HG03095 (cell line): ENCODE measurements at regions not wholly inside any gene's neighbourhood (a gene's known extent, or its start where the extent isn't known, plus 50 kb on each side); places are given as distances from the start of the nearest gene placed in this dataset.

Experiments
- ATAC-seq: cut with Tn5 transposase; IDR thresholded peaks from one replicate; pipeline ENCODE4 v1.9.1; 2021; ENCODE audit warnings: moderate library complexity; ENCODE audit not compliant: unreplicated experiment

DNA sequence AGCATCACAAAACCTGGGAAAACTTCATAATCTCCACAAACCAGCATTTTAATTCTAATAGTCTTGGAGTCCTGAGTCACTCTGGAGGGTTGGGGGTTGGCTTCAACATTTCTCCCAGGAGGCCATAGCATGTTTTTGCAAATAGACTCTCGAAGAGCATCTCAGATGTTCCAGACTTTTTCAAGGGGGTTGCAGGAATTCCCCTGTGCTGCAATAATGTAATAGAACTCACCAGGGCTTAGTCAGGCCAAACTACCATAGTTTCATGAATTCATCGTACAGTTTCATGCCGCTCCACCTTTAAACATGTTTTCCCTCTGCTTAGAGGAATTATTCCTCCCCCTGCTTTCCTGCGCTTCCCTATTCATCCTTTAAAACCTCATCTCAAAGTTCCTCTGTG, 499.5 kb upstream of the KLF4 start:
- no peak for ATAC-seq

DNA sequence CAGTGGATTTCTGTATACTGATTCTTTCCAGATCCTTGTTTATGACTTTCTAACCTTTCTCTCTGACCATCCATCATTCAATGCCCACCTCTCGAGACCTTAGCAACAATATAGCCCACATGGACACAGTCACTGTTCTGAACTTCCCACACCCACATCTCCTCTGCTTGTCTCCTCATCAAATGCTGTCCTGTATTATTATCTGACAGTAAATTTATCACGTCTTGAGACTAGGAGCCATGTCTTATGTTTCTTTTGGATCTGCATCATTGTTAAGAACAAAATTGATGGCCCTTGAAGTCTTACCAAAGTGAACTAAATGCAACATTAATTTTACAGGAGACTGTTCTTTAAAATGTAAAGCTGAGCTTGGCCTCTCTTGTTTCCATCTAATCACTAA, 495.4 kb upstream of the KLF4 start:
- no peak for ATAC-seq

DNA sequence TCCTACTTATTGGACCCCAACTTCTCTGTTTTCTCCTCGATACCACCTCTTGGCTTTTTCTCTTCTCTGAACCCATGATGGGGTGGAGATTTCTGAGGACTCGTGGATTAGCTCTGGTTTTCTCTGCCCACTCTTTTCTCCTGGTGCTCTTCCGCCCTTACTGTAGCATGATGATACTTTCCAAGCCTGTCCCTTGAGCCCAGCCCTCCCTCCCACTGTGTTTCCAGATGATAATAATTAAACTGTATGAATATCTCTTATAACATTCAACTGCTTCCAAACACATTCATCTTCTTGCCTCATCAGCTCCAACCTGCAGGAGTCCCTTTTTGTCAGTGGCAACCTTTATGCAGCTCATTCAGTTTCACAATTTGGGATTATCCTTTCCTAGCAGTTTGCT, 494.2 kb upstream of the KLF4 start:
- no peak for ATAC-seq

DNA sequence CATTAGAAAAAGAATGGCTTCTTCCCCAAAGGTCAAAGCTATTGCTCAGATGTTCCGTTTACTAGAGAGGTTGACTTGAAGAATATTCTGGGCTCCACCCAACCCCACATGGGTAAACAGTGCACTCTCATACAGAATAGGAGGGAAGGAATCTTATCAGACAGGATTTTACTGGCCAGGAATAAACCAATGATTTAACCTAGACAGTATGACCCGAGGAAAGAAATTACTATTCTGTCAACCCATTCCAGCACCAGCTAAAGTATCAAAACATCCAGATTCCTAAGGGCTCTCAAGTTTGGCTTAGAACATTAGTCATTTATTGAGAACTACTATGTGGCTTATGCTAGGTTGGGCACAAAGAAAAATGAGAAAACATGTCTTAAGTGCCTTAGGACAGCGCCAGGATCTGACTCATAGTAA, 493.6 kb upstream of the KLF4 start:
- ATAC-seq: no peak

DNA sequence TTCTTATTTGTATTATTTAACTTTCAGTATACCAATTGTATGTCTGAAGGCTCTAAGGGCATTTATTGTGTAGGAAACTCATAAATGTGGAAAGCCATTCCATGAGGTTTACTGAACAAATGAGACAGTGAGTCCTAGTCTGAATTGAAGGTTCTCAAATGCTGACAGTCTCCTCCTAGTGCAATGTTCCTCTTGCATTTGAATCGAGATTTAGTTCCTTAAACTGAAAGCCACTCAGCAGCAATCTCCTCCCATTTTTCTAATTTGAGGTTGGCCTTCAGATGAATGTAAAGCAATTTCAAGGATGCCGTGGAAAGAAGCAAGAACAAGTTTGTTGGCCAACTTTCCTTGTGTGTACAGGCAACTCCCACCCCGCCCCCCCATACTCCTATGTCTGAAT, 493.2 kb upstream of the KLF4 start:
- ATAC-seq: no peak

DNA sequence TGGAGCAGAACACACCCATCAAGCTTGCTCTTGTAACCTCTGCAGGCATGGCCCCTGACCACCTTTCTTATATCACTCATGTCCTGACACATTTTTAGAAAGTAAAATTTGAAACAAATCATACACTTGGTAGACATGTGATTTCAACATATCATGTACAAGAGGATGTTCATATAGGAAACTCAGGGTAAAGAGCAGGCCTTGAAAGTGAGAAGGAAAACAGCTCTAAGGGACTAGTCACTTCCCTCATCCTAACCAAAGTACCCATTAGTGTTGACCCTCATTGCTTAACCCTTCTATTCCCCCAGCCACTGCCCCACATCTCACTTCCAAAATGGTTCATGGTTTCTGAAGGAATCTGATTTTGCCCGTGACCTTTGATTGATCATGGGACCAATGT, 492.4 kb upstream of the KLF4 start:
- ATAC-seq: no peak

DNA sequence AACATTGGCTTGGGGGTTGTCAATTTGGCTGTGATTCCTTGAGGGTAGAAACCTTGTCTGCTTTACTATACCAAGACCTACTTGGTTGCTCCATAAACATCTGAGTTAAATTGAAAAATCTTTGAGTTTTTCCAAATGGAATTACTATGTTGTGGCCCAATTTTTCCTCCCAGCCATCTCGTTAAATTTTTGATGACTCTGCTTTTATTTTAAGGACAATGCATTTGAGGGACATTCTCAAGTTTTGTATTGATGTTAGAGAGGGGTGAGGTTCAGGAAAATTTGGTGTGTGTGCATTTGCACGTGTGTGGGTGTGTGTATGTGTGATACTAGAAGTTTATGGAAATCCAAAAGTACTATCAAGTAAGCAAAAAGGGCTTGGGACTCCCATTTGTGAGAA, 491.4 kb upstream of the KLF4 start:
- no peak for ATAC-seq

DNA sequence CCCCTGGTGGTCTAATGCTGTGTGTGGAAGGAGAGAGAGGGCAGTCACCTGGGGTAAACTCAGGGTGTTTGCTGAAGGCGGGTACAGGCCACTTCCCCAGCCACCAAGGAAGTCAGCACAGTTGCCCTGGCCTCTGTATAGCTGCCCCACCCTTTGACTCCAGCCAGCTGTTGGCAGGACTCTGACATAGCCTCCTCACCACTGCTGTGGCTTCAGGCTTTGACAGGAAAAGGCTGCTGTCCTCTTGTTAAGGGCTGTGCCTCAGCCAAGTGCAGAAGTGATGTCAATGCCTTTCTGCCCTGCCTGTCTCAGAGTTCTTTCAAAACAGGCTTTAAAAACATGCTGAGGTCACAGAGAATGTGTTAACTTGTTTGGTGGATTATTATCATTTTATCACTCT, 487.2 kb upstream of the KLF4 start:
- ATAC-seq: no peak

DNA sequence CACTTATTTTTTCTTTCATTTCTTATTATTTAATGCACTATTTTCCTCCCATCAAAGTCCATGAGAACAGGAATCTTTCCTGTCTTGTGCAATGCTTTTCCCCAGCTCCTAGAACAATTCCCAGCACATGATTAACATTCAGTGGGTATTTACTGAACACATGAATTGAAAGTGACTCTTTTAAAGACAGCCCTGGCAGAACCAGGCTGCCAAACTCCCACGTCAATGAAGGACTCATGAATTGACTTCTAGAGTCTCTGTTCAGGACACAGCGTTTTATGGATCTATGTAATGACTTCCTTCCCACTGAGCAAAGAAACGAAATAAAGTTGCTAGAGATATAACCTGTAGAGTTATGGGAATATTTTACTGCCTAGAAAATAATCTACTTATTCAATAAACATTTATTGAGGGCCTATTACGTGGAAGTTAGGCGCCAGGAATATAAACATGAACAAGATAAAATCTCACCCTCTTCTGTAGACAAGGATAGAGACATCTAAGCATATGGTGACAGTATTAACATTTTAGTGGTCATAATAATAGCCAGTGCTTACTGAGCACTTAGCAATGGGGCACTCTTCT, 485.9 kb upstream of the KLF4 start:
- ATAC-seq: no peak

DNA sequence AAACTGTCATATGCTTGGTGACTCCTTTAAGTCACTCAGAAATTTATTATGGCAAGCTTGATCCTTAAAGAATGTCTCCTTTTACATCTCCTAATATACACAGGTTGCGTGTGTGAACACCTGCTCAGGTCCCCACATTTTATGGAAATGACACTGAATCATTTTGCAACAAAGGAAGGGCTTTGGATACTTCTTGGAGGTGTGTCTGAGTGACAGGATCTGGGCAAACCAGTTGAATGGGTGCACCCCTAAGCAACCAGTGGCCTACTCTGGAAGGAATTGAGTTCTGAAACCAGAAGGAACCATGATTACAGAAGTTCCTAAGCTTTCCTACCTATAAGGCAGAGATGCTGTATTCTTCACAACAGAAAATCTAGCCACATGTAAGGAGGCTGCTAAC, 483.9 kb upstream of the KLF4 start:
- no peak for ATAC-seq

DNA sequence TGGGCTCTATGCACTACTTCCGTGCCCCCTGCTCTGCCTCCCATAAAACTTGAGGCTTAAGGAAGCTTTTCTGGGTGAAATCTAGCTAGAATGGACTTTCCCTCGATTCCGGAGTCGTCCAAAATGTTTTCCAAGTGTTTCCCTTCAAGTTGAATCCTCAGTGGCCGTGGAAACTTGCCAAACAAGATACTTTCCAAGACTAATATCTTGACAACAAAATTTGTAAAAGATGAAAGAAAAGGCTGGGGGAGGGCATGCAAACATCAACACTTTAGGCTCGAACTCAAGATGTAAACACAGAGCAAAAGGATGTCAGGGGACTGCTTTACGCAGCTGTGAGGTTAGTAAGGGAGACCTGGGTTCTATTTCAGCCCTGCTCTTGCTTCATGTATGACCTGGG, 482.8 kb upstream of the KLF4 start:
- no peak for ATAC-seq

DNA sequence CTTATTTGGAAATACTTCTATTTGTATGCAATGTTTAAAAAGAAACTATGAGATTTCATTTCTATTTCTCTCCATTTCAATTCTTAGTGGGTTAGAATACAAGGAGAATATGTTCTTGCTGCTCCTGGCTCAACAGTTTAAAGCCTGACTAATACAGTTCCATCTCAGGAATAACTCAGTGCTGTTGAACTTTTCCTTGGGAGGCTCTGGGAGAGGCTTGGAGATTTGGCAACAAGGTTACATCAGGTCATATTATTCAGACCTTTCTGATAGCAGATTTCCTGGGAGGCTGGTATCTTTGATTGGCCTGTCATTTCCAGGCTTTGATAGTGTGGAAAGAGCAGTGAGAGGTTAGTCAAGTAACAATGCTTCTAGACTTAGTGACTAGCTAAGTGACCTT, 481.7 kb upstream of the KLF4 start:
- no peak for ATAC-seq

DNA sequence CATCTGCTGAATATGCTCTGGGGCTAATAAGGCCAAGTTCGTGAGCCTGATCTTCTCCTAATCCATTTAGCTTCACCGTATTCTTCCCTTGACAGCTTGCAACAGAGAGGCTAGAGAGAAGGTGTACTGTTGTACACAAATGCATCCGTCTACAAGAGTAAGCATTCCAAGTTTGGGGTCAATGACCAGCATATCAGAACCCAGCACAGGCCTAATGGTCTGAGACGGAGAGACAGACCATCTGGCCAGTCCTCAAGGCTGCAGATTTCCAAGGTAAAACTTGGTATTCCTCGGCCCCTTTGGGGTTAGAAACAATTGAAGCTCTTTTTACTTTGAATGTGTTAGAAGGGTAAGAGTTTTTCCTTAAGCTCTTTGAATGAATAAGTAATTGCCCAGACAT, 481.2 kb upstream of the KLF4 start:
- ATAC-seq: no peak

DNA sequence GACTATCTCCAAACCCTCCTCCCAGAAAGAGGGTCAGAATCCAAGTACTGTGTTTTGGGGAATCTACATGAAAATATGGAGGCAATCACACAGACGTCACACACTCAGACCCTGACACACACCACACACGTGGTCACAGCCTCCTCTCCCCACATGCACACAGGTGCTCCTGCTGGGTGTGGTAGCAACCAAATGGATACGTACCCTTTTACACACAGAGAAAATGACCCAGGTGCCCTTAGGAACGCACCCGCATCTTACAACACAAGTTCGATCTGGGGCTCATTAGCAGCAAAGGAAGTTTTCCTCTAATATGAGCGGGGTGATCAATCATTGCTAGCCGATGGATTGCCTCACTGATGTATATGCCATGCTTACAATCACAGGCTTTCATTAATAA, 480.2 kb upstream of the KLF4 start:
- ATAC-seq: no peak

DNA sequence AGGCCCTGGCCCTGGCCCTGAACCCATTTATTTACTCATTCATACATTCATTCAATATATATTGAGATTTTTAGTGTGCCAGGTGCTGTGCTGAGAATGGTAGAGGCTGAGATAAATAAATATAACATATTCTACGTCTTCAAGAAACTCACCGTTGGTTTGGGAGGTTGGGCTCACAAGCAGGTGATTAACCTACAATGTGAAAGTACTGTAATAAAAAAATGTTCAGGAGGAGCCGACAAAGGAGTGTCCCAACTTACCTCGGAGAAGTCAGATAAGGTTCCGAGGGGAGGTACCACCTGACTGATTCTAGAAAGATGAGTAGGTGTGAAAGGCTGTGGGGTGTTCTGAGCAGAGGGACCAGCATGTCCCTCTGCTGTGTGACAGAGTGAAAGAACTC, 479.6 kb upstream of the KLF4 start:
- no peak for ATAC-seq

DNA sequence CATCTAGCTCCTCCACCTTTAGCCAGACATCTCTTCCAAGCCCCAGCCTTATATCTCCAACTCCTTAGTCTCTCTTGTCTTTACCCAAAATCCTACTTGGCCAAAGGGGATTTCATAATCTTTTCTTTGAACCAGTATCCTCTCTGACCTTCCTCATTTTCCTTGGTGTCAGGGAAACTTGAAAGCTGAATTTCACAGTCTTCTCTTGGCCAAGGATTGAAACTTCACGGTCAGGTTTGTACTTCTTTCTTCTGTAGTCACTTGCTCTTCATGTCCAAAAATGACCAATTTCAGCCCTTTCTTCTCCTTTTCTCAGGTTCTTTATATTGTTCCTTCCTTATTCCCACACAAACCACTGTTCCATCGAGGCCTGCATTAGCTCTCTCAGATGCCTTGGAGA, 473.7 kb upstream of the KLF4 start:
- no peak for ATAC-seq

DNA sequence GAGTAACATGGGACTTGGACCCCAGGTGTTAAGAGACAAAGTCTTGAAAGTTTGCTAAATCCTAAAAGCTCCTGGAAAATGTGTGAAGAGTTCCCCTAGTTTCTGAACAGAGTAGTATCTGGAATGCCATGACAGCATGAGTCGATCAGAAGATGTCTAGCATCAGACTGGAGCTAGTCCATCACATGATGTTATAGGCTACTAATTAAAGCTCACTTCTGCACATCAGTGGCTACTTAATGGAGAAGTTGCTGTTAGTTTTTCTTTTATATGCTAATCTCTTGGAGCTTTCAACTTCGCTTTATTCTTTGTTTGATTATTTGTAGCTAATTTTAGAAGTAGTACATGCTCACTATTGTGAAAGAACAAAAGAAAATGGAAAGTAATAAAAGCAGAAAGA, 471.3 kb upstream of the KLF4 start:
- ATAC-seq: no peak

DNA sequence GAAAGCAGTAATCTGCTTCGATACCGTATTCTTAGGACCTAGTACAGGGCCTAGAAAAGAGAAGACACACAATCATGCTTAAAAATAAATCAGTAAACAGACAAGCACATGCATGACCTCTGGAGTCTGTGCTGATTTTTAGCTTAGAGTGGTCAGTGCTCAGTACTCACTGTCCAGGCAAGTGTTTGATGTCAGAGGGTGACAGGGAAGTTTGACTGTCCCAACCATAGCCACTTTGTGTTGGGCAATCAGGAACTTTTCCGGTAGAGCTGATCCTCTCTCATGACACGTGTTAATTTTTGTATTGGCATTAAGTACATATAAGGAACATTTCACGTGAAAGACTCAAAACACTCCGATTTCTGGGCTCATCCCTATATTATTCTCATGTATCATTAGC, 464.7 kb upstream of the KLF4 start:
- no peak for ATAC-seq

DNA sequence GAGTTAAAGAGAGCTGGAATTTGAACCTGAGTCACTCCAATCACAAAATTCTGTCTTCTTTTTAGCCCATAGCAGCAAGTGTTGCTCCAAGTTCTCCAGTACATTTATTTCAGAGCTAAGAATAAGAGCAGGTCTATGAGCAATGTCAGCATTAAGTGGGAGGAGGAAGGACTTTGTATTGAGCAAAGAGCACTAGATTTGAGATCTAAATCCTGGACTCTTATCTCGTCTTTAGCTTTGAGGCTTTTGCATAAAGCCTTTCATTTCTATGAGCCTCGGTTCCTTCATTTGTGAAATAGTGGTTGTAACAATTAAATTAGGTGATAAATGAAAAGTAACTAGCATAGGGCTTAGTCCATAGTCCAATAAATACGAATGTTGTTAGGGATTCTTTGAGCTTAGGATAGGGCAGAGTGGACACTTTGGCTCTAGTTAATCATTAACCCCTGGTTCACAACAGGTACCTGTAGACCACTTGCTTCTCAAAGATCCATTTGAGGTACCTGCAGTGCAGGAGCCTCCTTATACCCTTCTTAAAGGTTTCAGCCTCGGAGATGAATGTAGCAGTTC, 464.1 kb upstream of the KLF4 start:
- no peak for ATAC-seq

DNA sequence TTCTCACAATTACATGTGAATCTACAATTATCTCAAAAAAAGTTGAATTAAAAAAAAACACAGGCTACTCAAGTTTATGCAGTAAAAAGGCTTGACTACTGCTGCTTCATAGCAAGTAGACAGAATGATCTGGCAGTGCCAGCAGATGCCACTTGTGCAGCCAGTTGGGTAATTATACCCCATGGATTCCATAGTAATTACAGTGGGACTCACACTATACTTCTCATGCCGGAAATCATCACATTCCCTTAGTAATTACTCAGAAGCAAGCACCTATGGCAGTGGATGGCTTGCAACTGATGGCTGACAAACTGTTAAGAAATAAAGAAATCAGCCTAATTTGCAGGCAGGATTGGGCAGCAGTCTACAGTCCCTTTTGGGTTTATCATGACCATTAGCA, 463.2 kb upstream of the KLF4 start:
- ATAC-seq: no peak

DNA sequence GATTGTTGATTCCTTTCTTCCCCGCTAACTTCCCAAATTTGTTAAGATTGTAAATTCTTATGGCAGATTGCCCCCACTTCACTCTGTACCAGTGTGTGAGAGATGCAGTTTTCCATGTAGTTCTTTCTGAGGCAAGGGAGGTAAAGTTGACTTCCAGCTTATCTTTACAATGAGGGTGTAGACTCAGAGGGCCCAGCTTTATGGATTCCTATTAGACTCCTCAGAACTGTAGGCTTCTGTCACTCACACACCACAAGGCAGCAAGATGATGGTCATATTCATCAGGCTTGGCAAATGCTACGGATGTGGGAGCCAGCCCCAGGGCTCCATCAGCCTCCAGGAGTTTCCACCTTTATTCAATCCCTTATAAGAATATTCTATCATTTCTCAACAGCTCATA, 461.9 kb upstream of the KLF4 start:
- no peak for ATAC-seq

DNA sequence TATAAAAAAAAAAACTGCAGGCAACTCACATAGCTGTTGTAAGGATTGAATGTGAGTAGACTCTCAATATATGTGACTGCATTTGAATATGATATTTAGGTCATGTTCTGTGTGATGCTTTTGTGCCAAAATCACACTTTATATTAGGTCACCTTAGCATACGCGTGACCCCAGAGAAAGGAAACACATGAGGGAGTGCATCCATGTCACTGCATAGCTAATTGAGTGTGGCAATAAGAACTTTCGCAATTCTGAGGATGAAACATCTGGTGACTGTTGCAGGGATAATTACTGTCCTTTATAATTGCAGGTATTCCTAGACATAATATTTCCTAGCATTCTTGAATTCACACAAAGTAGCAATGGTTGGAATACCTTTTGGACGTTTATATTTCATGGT, 459.5 kb upstream of the KLF4 start:
- no peak for ATAC-seq

DNA sequence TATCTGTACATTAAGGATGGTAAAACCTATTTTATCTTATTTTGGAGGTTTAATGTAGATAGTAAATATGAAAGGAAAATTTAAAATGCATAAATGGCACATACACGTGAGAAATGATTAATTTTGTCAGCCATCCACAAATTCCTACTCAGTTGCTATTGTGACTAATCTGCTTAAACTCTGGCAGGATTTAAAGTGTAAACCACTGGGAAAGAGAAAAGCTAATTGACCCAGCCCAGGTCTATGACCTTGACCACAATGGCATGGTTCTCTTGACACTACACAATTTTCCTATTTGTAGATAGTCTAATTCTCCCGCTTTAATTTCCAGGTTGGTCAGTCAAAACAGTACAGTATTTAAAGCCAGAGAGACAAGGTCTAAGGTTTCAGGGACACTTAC, 459.0 kb upstream of the KLF4 start:
- no peak for ATAC-seq

DNA sequence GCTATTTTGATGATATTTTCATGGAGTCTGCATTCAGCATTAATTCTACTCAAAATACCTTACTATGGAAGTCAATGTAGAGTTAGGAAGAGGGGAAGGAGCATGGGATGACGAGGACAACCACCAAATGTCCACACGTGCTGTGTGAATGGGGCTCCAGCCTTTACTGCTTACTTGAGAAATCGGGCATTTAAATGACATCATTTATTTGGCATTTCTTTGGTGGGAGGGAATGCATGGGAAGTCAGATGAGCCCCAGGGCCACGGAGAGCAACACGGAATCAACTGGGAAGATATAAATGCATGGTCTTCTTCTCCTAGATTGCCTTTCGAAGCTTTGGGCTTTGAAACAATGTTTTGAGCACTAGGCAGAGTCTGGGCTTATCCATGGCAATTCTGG, 458.5 kb upstream of the KLF4 start:
- no peak for ATAC-seq
